Epithelial cell of esophagus (primary cell): ENCODE measurements at regions not wholly inside any gene's neighbourhood (a gene's known extent, or its start where the extent isn't known, plus 50 kb on each side); places are given as distances from the start of the nearest gene placed in this dataset.
"Not testable (repeated sequence)": the region's sequence is repeated elsewhere in the genome, so short reads cannot be mapped to it uniquely, and the experiment has no call there.

Experiments used
- DNase-seq: peaks from one replicate; pipeline ENCODE4 v3.0.0; 2010; ENCODE audit warnings: low read depth
- H3K4me3 ChIP-seq: 2 replicates; pipeline ENCODE4 v1.5.1; 2011; ENCODE audit warnings: mild to moderate bottlenecking, low read length, control low read depth
- TF ChIP-seq, protein P1 (sequence below): IDR thresholded peaks from 2 replicates; pipeline ENCODE4 v1.5.1; 2011; ENCODE audit warnings: low read depth, mild to moderate bottlenecking, low read length, control low read depth, inconsistent platforms; ENCODE audit not compliant: insufficient read depth; ENCODE audit errors: missing control alignments

- TF ChIP-seq, protein P1, sequence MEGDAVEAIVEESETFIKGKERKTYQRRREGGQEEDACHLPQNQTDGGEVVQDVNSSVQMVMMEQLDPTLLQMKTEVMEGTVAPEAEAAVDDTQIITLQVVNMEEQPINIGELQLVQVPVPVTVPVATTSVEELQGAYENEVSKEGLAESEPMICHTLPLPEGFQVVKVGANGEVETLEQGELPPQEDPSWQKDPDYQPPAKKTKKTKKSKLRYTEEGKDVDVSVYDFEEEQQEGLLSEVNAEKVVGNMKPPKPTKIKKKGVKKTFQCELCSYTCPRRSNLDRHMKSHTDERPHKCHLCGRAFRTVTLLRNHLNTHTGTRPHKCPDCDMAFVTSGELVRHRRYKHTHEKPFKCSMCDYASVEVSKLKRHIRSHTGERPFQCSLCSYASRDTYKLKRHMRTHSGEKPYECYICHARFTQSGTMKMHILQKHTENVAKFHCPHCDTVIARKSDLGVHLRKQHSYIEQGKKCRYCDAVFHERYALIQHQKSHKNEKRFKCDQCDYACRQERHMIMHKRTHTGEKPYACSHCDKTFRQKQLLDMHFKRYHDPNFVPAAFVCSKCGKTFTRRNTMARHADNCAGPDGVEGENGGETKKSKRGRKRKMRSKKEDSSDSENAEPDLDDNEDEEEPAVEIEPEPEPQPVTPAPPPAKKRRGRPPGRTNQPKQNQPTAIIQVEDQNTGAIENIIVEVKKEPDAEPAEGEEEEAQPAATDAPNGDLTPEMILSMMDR = no peak
- H3K4me3 ChIP-seq = no peak overlapping the region
- no peak for DNase-seq
Observed at GRCh38 chr2:14475994-14476393, 156.5 kb upstream of the LRATD1 start.

DNA sequence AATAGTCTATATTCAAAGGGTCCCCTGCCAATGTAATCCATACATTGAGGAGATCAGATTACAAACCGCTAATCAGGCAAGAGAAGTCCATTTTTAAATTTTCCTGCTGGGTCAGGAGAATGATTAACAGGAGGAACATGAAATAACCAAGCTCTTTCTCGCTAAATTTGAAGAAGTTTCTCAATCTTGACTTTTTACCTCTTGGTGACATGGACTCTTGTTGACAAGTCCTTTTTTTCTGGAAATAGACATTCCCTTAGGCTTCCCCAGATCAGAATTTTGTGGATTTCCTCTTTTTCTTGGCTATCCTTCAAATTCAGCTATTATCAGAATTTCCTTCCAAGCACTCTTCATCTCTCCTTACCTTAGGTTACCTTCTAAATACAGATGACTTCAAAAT lies 153.0 kb upstream of the LRATD1 start:
- TF ChIP-seq, protein P1 = no peak
- no peak overlapping the region for H3K4me3 ChIP-seq
- no peak for DNase-seq

GRCh38 chr2:14480120-14480519 lies 152.4 kb upstream of the LRATD1 start:
- TF ChIP-seq, protein P1 = no peak
- DNase-seq = no peak

GRCh38 chr2:14480906-14481305 lies 151.6 kb upstream of the LRATD1 start:
- TF ChIP-seq, protein P1 = peak; percentile 21
- no peak for DNase-seq
- H3K4me3 ChIP-seq = no peak overlapping the region

More at GRCh38 chr2:14480120-14480519, 152.4 kb upstream of the LRATD1 start:
- no peak overlapping the region for H3K4me3 ChIP-seq

DNA sequence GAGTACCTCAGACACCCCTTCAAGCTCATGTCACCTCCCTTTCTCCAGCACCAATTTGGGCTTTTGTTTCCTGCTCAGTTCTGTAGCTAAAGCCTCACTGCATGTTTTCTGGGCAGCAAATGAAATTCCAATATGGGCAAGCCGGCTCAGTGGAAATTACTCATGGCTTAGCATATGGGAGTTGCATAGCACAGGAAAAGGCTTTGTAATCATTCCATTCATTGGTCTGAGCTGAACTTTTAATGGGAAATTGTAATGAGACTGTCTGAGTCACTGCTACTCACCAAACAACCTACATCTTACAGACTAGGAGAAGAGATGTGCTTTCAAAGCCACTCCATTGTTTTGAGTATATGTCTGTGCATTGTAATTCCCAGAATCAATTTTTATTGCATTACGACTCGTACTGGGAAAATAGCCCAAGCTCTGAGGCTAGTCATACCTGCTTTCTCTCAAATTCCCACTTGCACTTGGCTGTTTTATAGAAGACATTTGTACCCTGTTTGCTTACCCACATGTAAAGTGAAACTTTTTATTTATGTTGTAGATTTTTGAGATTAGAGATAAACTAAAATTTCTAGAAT lies 139.5 kb upstream of the LRATD1 start:
- no peak overlapping the region for H3K4me3 ChIP-seq
- peak; percentile 96 for DNase-seq
- TF ChIP-seq, protein P1 = no peak

- H3K4me3 ChIP-seq = no peak overlapping the region
- TF ChIP-seq, protein P1 = no peak
- DNase-seq = no peak
Observed at GRCh38 chr2:14494759-14495158, 137.8 kb upstream of the LRATD1 start.

DNA sequence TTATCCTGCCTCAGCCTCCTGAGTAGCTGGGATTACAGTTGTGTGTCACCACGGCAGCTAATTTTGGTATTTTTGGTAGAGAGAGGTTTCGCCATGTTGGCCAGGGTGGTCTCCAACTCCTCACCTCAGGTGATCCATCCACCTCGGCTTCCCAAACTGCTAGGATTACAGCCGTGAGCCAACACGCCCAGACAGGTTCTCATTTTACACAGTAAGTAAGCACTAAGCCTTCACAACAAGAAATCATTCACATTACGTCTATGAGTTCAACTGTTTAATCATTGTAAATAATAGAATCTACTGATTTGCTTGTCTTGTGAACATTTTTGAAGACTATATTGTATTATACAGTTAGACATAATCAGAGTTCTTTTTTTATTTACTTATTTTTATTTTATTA lies 131.5 kb upstream of the LRATD1 start:
- no peak overlapping the region for H3K4me3 ChIP-seq
- TF ChIP-seq, protein P1 = no peak
- DNase-seq = peak; percentile 50

GRCh38 chr2:14506955-14507354 lies 125.6 kb upstream of the LRATD1 start:
- not testable (repeated sequence) for H3K4me3 ChIP-seq, DNase-seq
